ENCODE measurements at regions not wholly inside any gene's neighbourhood (a gene's known extent, or its start where the extent isn't known, plus 50 kb on each side); places are given as distances from the start of the nearest gene placed in this dataset.
"Not testable (repeated sequence)": the region's sequence is repeated elsewhere in the genome, so short reads cannot be mapped to it uniquely, and the experiment has no call there.

- H3K4me1 Mint-ChIP-seq, result no peaks in the 10 kb centered on the region
- no peak overlapping the region for H3K4me3 Mint-ChIP-seq
- ATAC-seq (ENCODE audit: low read depth), result no peak
- H3K36me3 Mint-ChIP-seq, result no peaks in the 10 kb centered on the region
- peaks cover 3% of the 10 kb centered on the region for H3K27me3 Mint-ChIP-seq
- DNase-seq (ENCODE audit: low spot score in 2 of 2), result no peak
- H3K27ac Mint-ChIP-seq, result no peak overlapping the region
- no peaks in the 10 kb centered on the region for H3K9me3 Mint-ChIP-seq
These were observed 103.8 kb downstream of the PCSK1 start for GRCh38 chr5:96329289-96329688.

- no peak for DNase-seq (ENCODE audit: low spot score in 2 of 2)
- Mint-ChIP-seq H3K36me3 (no peaks in the 10 kb centered on the region), H3K4me3 (no peak overlapping the region), H3K27ac (no peak overlapping the region), H3K9me3 (no peaks in the 10 kb centered on the region), H3K4me1 (no peaks in the 10 kb centered on the region), H3K27me3 (peaks cover 3% of the 10 kb centered on the region)
- ATAC-seq (ENCODE audit: low read depth), result no peak
These were observed 105.3 kb downstream of the PCSK1 start for GRCh38 chr5:96327722-96328121.

- no peaks in the 10 kb centered on the region for H3K36me3 Mint-ChIP-seq
- no peaks in the 10 kb centered on the region for H3K4me1 Mint-ChIP-seq
- peaks cover 3% of the 10 kb centered on the region for H3K27me3 Mint-ChIP-seq
- DNase-seq (ENCODE audit: low spot score in 2 of 2), result no peak
- no peak for ATAC-seq (ENCODE audit: low read depth)
- no peaks in the 10 kb centered on the region for H3K9me3 Mint-ChIP-seq
- H3K4me3 Mint-ChIP-seq, result no peak overlapping the region
- H3K27ac Mint-ChIP-seq, result no peak overlapping the region
These were observed 106.1 kb downstream of the PCSK1 start for GRCh38 chr5:96326902-96327301.

GRCh38 chr5:96324708-96325107 lies 108.3 kb downstream of the PCSK1 start:
- DNase-seq (ENCODE audit: low spot score in 2 of 2) (no peak), ATAC-seq (ENCODE audit: low read depth) (no peak)
- no peak overlapping the region for H3K27ac Mint-ChIP-seq
- H3K27me3 Mint-ChIP-seq, result peaks cover 3% of the 10 kb centered on the region
- H3K9me3 Mint-ChIP-seq, result no peaks in the 10 kb centered on the region
- H3K4me1 Mint-ChIP-seq, result no peaks in the 10 kb centered on the region
- H3K36me3 Mint-ChIP-seq, result no peaks in the 10 kb centered on the region
- H3K4me3 Mint-ChIP-seq, result no peak overlapping the region

- no peaks in the 10 kb centered on the region for H3K9me3 Mint-ChIP-seq
These were observed 110.2 kb downstream of the PCSK1 start for GRCh38 chr5:96322865-96323264.

GRCh38 chr5:96322217-96322616 lies 110.8 kb downstream of the PCSK1 start:
- Mint-ChIP-seq H3K4me3 (no peak overlapping the region), H3K27me3 (peaks cover 3% of the 10 kb centered on the region), H3K27ac (no peak overlapping the region), H3K36me3 (no peaks in the 10 kb centered on the region), H3K9me3 (no peaks in the 10 kb centered on the region), H3K4me1 (no peaks in the 10 kb centered on the region)
- ATAC-seq (ENCODE audit: low read depth) (no peak), DNase-seq (ENCODE audit: low spot score in 2 of 2) (no peak)

More at GRCh38 chr5:96322865-96323264, 110.2 kb downstream of the PCSK1 start:
- no peak overlapping the region for H3K27ac Mint-ChIP-seq
- H3K36me3 Mint-ChIP-seq, result no peaks in the 10 kb centered on the region
- no peaks in the 10 kb centered on the region for H3K4me1 Mint-ChIP-seq
- no peak overlapping the region for H3K4me3 Mint-ChIP-seq
- ATAC-seq (ENCODE audit: low read depth) (no peak), DNase-seq (ENCODE audit: low spot score in 2 of 2) (no peak)
- peaks cover 3% of the 10 kb centered on the region for H3K27me3 Mint-ChIP-seq

- no peaks in the 10 kb centered on the region for H3K36me3 Mint-ChIP-seq
- ATAC-seq (ENCODE audit: low read depth) (no peak), DNase-seq (ENCODE audit: low spot score in 2 of 2) (no peak)
- no peaks in the 10 kb centered on the region for H3K9me3 Mint-ChIP-seq
- peaks cover 3% of the 10 kb centered on the region for H3K27me3 Mint-ChIP-seq
- no peak overlapping the region for H3K27ac Mint-ChIP-seq
- H3K4me1 Mint-ChIP-seq, result no peaks in the 10 kb centered on the region
- H3K4me3 Mint-ChIP-seq, result no peak overlapping the region
These were observed 111.7 kb downstream of the PCSK1 start for GRCh38 chr5:96321345-96321744.

GRCh38 chr5:96320797-96321196 lies 112.3 kb downstream of the PCSK1 start:
- no peaks in the 10 kb centered on the region for H3K9me3 Mint-ChIP-seq
- no peaks in the 10 kb centered on the region for H3K27me3 Mint-ChIP-seq
- H3K4me1 Mint-ChIP-seq, result no peaks in the 10 kb centered on the region
- H3K4me3 Mint-ChIP-seq, result no peak overlapping the region
- H3K27ac Mint-ChIP-seq, result no peak overlapping the region
- ATAC-seq (ENCODE audit: low read depth), result no peak
- no peaks in the 10 kb centered on the region for H3K36me3 Mint-ChIP-seq
- no peak for DNase-seq (ENCODE audit: low spot score in 2 of 2)

GRCh38 chr5:96319981-96320739 lies 112.9 kb downstream of the PCSK1 start:
- H3K27me3 Mint-ChIP-seq; H3K27ac Mint-ChIP-seq; ATAC-seq (ENCODE audit: low read depth); H3K4me3 Mint-ChIP-seq; H3K36me3 Mint-ChIP-seq; DNase-seq (ENCODE audit: low spot score in 2 of 2); H3K9me3 Mint-ChIP-seq; H3K4me1 Mint-ChIP-seq: not testable (repeated sequence)

- Mint-ChIP-seq H3K4me1 (no peaks in the 10 kb centered on the region), H3K27ac (no peak overlapping the region), H3K9me3 (no peaks in the 10 kb centered on the region), H3K27me3 (no peaks in the 10 kb centered on the region), H3K36me3 (no peaks in the 10 kb centered on the region), H3K4me3 (no peak overlapping the region)
- ATAC-seq (ENCODE audit: low read depth), result no peak
- no peak for DNase-seq (ENCODE audit: low spot score in 2 of 2)
These were observed 114.4 kb downstream of the PCSK1 start for GRCh38 chr5:96318569-96319110.

- Mint-ChIP-seq H3K4me1 (no peaks in the 10 kb centered on the region), H3K27ac (no peak overlapping the region), H3K4me3 (no peak overlapping the region), H3K36me3 (no peaks in the 10 kb centered on the region), H3K9me3 (no peaks in the 10 kb centered on the region), H3K27me3 (no peaks in the 10 kb centered on the region)
- ATAC-seq (ENCODE audit: low read depth) (no peak), DNase-seq (ENCODE audit: low spot score in 2 of 2) (no peak)
These were observed 115.1 kb downstream of the PCSK1 start for GRCh38 chr5:96317945-96318344.

GRCh38 chr5:96316487-96316886 lies 116.6 kb downstream of the PCSK1 start:
- H3K27me3 Mint-ChIP-seq, result peaks cover 2% of the 10 kb centered on the region
- DNase-seq (ENCODE audit: low spot score in 2 of 2) (no peak), ATAC-seq (ENCODE audit: low read depth) (no peak)
- H3K27ac Mint-ChIP-seq, result no peak overlapping the region
- peaks cover 5% of the 10 kb centered on the region for H3K9me3 Mint-ChIP-seq
- H3K4me1 Mint-ChIP-seq, result no peaks in the 10 kb centered on the region
- no peaks in the 10 kb centered on the region for H3K36me3 Mint-ChIP-seq
- H3K4me3 Mint-ChIP-seq, result no peak overlapping the region

GRCh38 chr5:96316017-96316416 lies 117.0 kb downstream of the PCSK1 start:
- no peak overlapping the region for H3K27ac Mint-ChIP-seq
- H3K27me3 Mint-ChIP-seq, result peaks cover 2% of the 10 kb centered on the region
- peaks cover 8% of the 10 kb centered on the region for H3K9me3 Mint-ChIP-seq
- peaks cover 3% of the 10 kb centered on the region for H3K36me3 Mint-ChIP-seq
- no peak for ATAC-seq (ENCODE audit: low read depth)
- no peak for DNase-seq (ENCODE audit: low spot score in 2 of 2)
- no peak overlapping the region for H3K4me3 Mint-ChIP-seq
- no peaks in the 10 kb centered on the region for H3K4me1 Mint-ChIP-seq

- no peak overlapping the region for H3K4me3 Mint-ChIP-seq
- no peaks in the 10 kb centered on the region for H3K4me1 Mint-ChIP-seq
- ATAC-seq (ENCODE audit: low read depth) (no peak), DNase-seq (ENCODE audit: low spot score in 2 of 2) (no peak)
- H3K9me3 Mint-ChIP-seq, result peaks cover 13% of the 10 kb centered on the region
- H3K27me3 Mint-ChIP-seq, result peaks cover 2% of the 10 kb centered on the region
- peaks cover 5% of the 10 kb centered on the region for H3K36me3 Mint-ChIP-seq
- H3K27ac Mint-ChIP-seq, result no peak overlapping the region
These were observed 117.6 kb downstream of the PCSK1 start for GRCh38 chr5:96315431-96315830.

- H3K27ac Mint-ChIP-seq, result no peak overlapping the region
- peaks cover 5% of the 10 kb centered on the region for H3K27me3 Mint-ChIP-seq
- no peaks in the 10 kb centered on the region for H3K4me1 Mint-ChIP-seq
- H3K36me3 Mint-ChIP-seq, result peaks cover 5% of the 10 kb centered on the region
- ATAC-seq (ENCODE audit: low read depth) (no peak), DNase-seq (ENCODE audit: low spot score in 2 of 2) (no peak)
- H3K9me3 Mint-ChIP-seq, result peaks cover 14% of the 10 kb centered on the region
- no peak overlapping the region for H3K4me3 Mint-ChIP-seq
These were observed 120.7 kb downstream of the PCSK1 start for GRCh38 chr5:96312383-96312782.

All from memory B cell (primary cell).